HG02759 (cell line): ENCODE measurements at regions not wholly inside any gene's neighbourhood (a gene's known extent, or its start where the extent isn't known, plus 50 kb on each side); places are given as distances from the start of the nearest gene placed in this dataset.

Experiments used
- ATAC-seq: cut with Tn5 transposase; IDR thresholded peaks from one replicate; pipeline ENCODE4 v1.9.1; 2021; ENCODE audit warnings: mild to moderate bottlenecking, moderate library complexity; ENCODE audit not compliant: unreplicated experiment

GRCh38 chr11:70568814-70569617 lies 170.7 kb downstream of the CTTN start:
- no peak for ATAC-seq

GRCh38 chr11:70569618-70569890 lies 171.2 kb downstream of the CTTN start:
- no peak for ATAC-seq

- no peak for ATAC-seq
Observed at GRCh38 chr11:70569996-70570692, 171.8 kb downstream of the CTTN start.

GRCh38 chr11:70570693-70571395 lies 172.5 kb downstream of the CTTN start:
- no peak for ATAC-seq

GRCh38 chr11:70572974-70573260 lies 174.6 kb downstream of the CTTN start:
- ATAC-seq: no peak

- no peak for ATAC-seq
Observed at GRCh38 chr11:70573701-70574151, 175.4 kb downstream of the CTTN start.

- no peak for ATAC-seq
Observed at GRCh38 chr11:70574725-70575347, 176.5 kb downstream of the CTTN start.

- no peak for ATAC-seq
Observed at GRCh38 chr11:70575396-70576060, 177.2 kb downstream of the CTTN start.

GRCh38 chr11:70577258-70577603 lies 178.9 kb downstream of the CTTN start:
- ATAC-seq: no peak

- ATAC-seq: no peak
Observed at GRCh38 chr11:70577948-70578347, 179.6 kb downstream of the CTTN start.

GRCh38 chr11:70578371-70578770 lies 180.0 kb downstream of the CTTN start:
- ATAC-seq: no peak

GRCh38 chr11:70578831-70579230 lies 180.5 kb downstream of the CTTN start:
- ATAC-seq: no peak

GRCh38 chr11:70579316-70579955 lies 181.1 kb downstream of the CTTN start:
- no peak for ATAC-seq

GRCh38 chr11:70580036-70580805 lies 181.9 kb downstream of the CTTN start:
- ATAC-seq: no peak

- no peak for ATAC-seq
Observed at GRCh38 chr11:70581991-70582885, 183.9 kb downstream of the CTTN start.

- no peak for ATAC-seq
Observed at GRCh38 chr11:70582886-70583641, 184.7 kb downstream of the CTTN start.

GRCh38 chr11:70583781-70584218 lies 185.5 kb downstream of the CTTN start:
- no peak for ATAC-seq
